Karpas-422 (cell line): ENCODE measurements at regions not wholly inside any gene's neighbourhood (a gene's known extent, or its start where the extent isn't known, plus 50 kb on each side); places are given as distances from the start of the nearest gene placed in this dataset.
"Not testable (repeated sequence)": the region's sequence is repeated elsewhere in the genome, so short reads cannot be mapped to it uniquely, and the experiment has no call there.

ENCODE experiments used
- DNase-seq: peaks from one replicate; pipeline ENCODE4 v3.0.0-alpha.2; 2015
- H2AFZ ChIP-seq: fragments of 200-600 bp; sonication (generic); 2 replicates; pipeline ENCODE4 v1.6.1; 2014; ENCODE audit warnings: antibody characterized with exemption, low read length, mixed read lengths
- H3K27ac ChIP-seq: fragments of 200-600 bp; sonication (generic); 2 replicates; pipeline ENCODE4 v1.5.1; 2014; ENCODE audit warnings: mild to moderate bottlenecking, low read length, moderate library complexity
- H3K27me3 ChIP-seq: fragments of 200-600 bp; sonication (generic); 2 replicates; pipeline ENCODE4 v1.6.1; 2014; ENCODE audit warnings: low read length, mixed read lengths
- H3K36me3 ChIP-seq: fragments of 200-600 bp; sonication (generic); 2 replicates; pipeline ENCODE4 v1.6.1; 2014; ENCODE audit warnings: low read length, mixed read lengths; ENCODE audit not compliant: insufficient read depth
- H3K4me1 ChIP-seq: fragments of 200-600 bp; sonication (generic); 2 replicates; pipeline ENCODE4 v1.6.1; 2014; ENCODE audit warnings: mild to moderate bottlenecking, low read length, mixed read lengths
- H3K4me2 ChIP-seq: fragments of 200-600 bp; sonication (generic); 2 replicates; pipeline ENCODE4 v1.6.1; 2014; ENCODE audit warnings: low read length, low read depth, mild to moderate bottlenecking; ENCODE audit not compliant: poor library complexity, severe bottlenecking
- H3K4me3 ChIP-seq: fragments of 200-600 bp; sonication (generic); 2 replicates; pipeline ENCODE4 v1.5.1; 2014; ENCODE audit warnings: mild to moderate bottlenecking, antibody characterized with exemption, low read length, mixed read lengths
- H3K79me2 ChIP-seq: fragments of 200-600 bp; sonication (generic); 2 replicates; pipeline ENCODE4 v1.6.1; 2014; ENCODE audit warnings: mild to moderate bottlenecking, low read length, mixed read lengths
- H3K9ac ChIP-seq: fragments of 200-600 bp; sonication (generic); 2 replicates; pipeline ENCODE4 v1.6.0; 2014; ENCODE audit warnings: low read length
- H3K9me2 ChIP-seq: fragments of 200-600 bp; sonication (generic), shearing (Covaris generic); replicated peaks from 2 replicates; pipeline ENCODE4 v1.6.0; 2014; ENCODE audit warnings: mild to moderate bottlenecking, low read length, moderate library complexity; ENCODE audit not compliant: insufficient read depth
- H3K9me3 ChIP-seq: fragments of 300-700, 200-600 bp; sonication (generic); 2 replicates; pipeline ENCODE4 v1.6.1; 2014; ENCODE audit warnings: low read length, mixed read lengths
- H4K20me1 ChIP-seq: fragments of 200-600 bp; sonication (generic); 2 replicates; pipeline ENCODE4 v1.6.1; 2014; ENCODE audit warnings: mild to moderate bottlenecking, antibody characterized with exemption, low read length, low read depth; ENCODE audit not compliant: insufficient read depth

- H3K4me2 ChIP-seq, H3K36me3 ChIP-seq, H4K20me1 ChIP-seq, H3K9me2 ChIP-seq, H3K9ac ChIP-seq, DNase-seq, H3K4me1 ChIP-seq, H3K79me2 ChIP-seq, H3K4me3 ChIP-seq, H2AFZ ChIP-seq, H3K27me3 ChIP-seq, H3K27ac ChIP-seq, H3K9me3 ChIP-seq: not testable (repeated sequence)
Measured at GRCh38 chr18:1521588-1522248, 617.0 kb downstream of the ADCYAP1 start.

- no peaks in the 10 kb centered on the region for H3K79me2 ChIP-seq
- no peak overlapping the region for H2AFZ ChIP-seq
- no peaks in the 10 kb centered on the region for H3K36me3 ChIP-seq
- no peak overlapping the region for H3K4me3 ChIP-seq
- no peak overlapping the region for H3K27ac ChIP-seq
- DNase-seq: no peak
- no peaks in the 10 kb centered on the region for H3K27me3 ChIP-seq
- H3K4me2 ChIP-seq: no peak overlapping the region
- no peaks in the 10 kb centered on the region for H4K20me1 ChIP-seq
- no peak overlapping the region for H3K9ac ChIP-seq
- H3K9me2 ChIP-seq: no peaks in the 10 kb centered on the region
- no peaks in the 10 kb centered on the region for H3K9me3 ChIP-seq
- H3K4me1 ChIP-seq: no peaks in the 10 kb centered on the region
Measured at GRCh38 chr18:1522249-1522615, 617.6 kb downstream of the ADCYAP1 start.

- no peaks in the 10 kb centered on the region for H3K4me1 ChIP-seq
- no peak overlapping the region for H3K4me2 ChIP-seq
- no peaks in the 10 kb centered on the region for H3K27me3 ChIP-seq
- DNase-seq: no peak
- no peak overlapping the region for H3K9ac ChIP-seq
- H3K27ac ChIP-seq: no peak overlapping the region
- no peaks in the 10 kb centered on the region for H3K79me2 ChIP-seq
- H3K9me3 ChIP-seq: peaks cover 15% of the 10 kb centered on the region
- no peaks in the 10 kb centered on the region for H3K9me2 ChIP-seq
- H4K20me1 ChIP-seq: no peaks in the 10 kb centered on the region
- no peak overlapping the region for H2AFZ ChIP-seq
- no peaks in the 10 kb centered on the region for H3K36me3 ChIP-seq
- no peak overlapping the region for H3K4me3 ChIP-seq
Measured at GRCh38 chr18:1526991-1527390, 622.3 kb downstream of the ADCYAP1 start.

GRCh38 chr18:1527805-1528204 lies 623.1 kb downstream of the ADCYAP1 start:
- no peaks in the 10 kb centered on the region for H3K27me3 ChIP-seq
- no peak overlapping the region for H3K9ac ChIP-seq
- H3K4me2 ChIP-seq: no peak overlapping the region
- no peaks in the 10 kb centered on the region for H3K79me2 ChIP-seq
- H3K4me3 ChIP-seq: no peak overlapping the region
- no peaks in the 10 kb centered on the region for H3K4me1 ChIP-seq
- no peak for DNase-seq
- peaks cover 15% of the 10 kb centered on the region for H3K9me3 ChIP-seq
- H3K9me2 ChIP-seq: no peaks in the 10 kb centered on the region
- no peak overlapping the region for H3K27ac ChIP-seq
- H4K20me1 ChIP-seq: no peaks in the 10 kb centered on the region
- H3K36me3 ChIP-seq: no peaks in the 10 kb centered on the region
- H2AFZ ChIP-seq: no peak overlapping the region

DNA sequence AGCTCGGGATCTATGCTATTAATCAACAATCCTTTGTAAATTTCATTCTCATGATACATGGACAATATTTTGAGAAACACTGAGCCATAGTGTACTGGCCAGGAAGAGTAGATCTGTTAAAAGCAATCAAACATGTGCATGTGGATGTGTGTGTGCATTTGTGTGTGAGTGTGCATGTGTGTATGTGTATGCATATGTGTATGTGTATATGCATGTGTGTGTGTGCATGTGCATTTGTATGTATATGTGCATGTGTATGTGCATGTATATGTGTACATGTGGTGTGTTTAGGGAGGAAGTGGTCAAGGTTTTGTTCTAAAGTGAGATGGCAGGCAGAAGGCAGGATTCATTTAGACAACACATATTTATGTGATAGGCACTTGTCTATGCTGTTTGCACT lies 623.8 kb downstream of the ADCYAP1 start:
- Histone ChIP-seq H3K27me3 (no peaks in the 10 kb centered on the region), H3K9me3 (peaks cover 15% of the 10 kb centered on the region), H2AFZ (no peak overlapping the region), H3K27ac (no peak overlapping the region), H3K36me3 (no peaks in the 10 kb centered on the region), H3K4me1 (no peaks in the 10 kb centered on the region), H3K79me2 (no peaks in the 10 kb centered on the region), H3K4me3 (no peak overlapping the region), H3K4me2 (no peak overlapping the region), H3K9me2 (no peaks in the 10 kb centered on the region), H4K20me1 (no peaks in the 10 kb centered on the region), H3K9ac (no peak overlapping the region)
- no peak for DNase-seq

- no peaks in the 10 kb centered on the region for H3K36me3 ChIP-seq
- H3K4me2 ChIP-seq: no peak overlapping the region
- peaks cover 15% of the 10 kb centered on the region for H3K9me3 ChIP-seq
- no peaks in the 10 kb centered on the region for H3K27me3 ChIP-seq
- H3K9me2 ChIP-seq: no peaks in the 10 kb centered on the region
- H3K9ac ChIP-seq: no peak overlapping the region
- H4K20me1 ChIP-seq: no peaks in the 10 kb centered on the region
- no peak overlapping the region for H2AFZ ChIP-seq
- H3K79me2 ChIP-seq: no peaks in the 10 kb centered on the region
- no peak overlapping the region for H3K4me3 ChIP-seq
- DNase-seq: no peak
- H3K27ac ChIP-seq: no peak overlapping the region
- H3K4me1 ChIP-seq: no peaks in the 10 kb centered on the region
Measured at GRCh38 chr18:1528964-1529509, 624.4 kb downstream of the ADCYAP1 start.

GRCh38 chr18:1530650-1531049 lies 626.0 kb downstream of the ADCYAP1 start:
- H3K27ac ChIP-seq: no peak overlapping the region
- no peaks in the 10 kb centered on the region for H3K36me3 ChIP-seq
- no peak for DNase-seq
- no peak overlapping the region for H3K4me2 ChIP-seq
- H3K9me3 ChIP-seq: peaks cover 15% of the 10 kb centered on the region
- no peaks in the 10 kb centered on the region for H3K4me1 ChIP-seq
- H3K9me2 ChIP-seq: no peaks in the 10 kb centered on the region
- no peaks in the 10 kb centered on the region for H4K20me1 ChIP-seq
- H3K27me3 ChIP-seq: no peaks in the 10 kb centered on the region
- no peak overlapping the region for H3K9ac ChIP-seq
- no peak overlapping the region for H2AFZ ChIP-seq
- no peak overlapping the region for H3K4me3 ChIP-seq
- H3K79me2 ChIP-seq: no peaks in the 10 kb centered on the region

DNA sequence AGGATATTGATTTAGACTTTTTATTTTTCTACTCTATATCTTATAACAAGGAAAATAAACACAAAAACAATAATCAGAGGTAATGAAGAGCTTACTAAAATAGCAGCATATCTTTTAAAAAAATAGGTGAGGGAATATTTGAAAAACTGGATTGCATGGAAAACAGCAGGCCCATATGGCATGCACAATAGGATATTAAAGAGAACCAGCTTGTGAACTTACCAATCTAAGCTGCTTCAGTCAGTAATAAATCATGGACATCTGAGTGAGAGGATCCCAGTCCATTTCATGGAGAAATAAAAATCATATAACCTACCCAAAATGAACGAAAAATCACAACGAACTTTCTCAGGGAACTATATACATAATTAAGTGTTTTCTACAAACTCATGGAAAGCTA lies 634.6 kb downstream of the ADCYAP1 start:
- no peaks in the 10 kb centered on the region for H3K4me1 ChIP-seq
- no peak overlapping the region for H3K4me3 ChIP-seq
- no peaks in the 10 kb centered on the region for H3K27me3 ChIP-seq
- no peak overlapping the region for H3K4me2 ChIP-seq
- DNase-seq: no peak
- no peaks in the 10 kb centered on the region for H3K9me2 ChIP-seq
- H3K9me3 ChIP-seq: peaks cover 9% of the 10 kb centered on the region
- H3K79me2 ChIP-seq: no peaks in the 10 kb centered on the region
- H3K36me3 ChIP-seq: no peaks in the 10 kb centered on the region
- no peak overlapping the region for H2AFZ ChIP-seq
- H3K27ac ChIP-seq: no peak overlapping the region
- H3K9ac ChIP-seq: no peak overlapping the region
- H4K20me1 ChIP-seq: no peaks in the 10 kb centered on the region
